GM06990 (cell line): ENCODE measurements at regions not wholly inside any gene's neighbourhood (a gene's known extent, or its start where the extent isn't known, plus 50 kb on each side); places are given as distances from the start of the nearest gene placed in this dataset.

Experiments
- DNase-seq: peaks from one replicate; pipeline ENCODE4 v3.0.0-alpha.2; 2011; ENCODE audit not compliant: insufficient read length; ENCODE audit errors: extremely low read depth
- H3K27me3 ChIP-seq: replicated peaks from 2 replicates; pipeline ENCODE4 v1.6.0; 2011; ENCODE audit warnings: low read length; ENCODE audit not compliant: control insufficient read depth, insufficient read depth
- H3K36me3 ChIP-seq: 2 replicates; pipeline ENCODE4 v1.5.1; 2011; ENCODE audit warnings: low read length; ENCODE audit not compliant: control insufficient read depth, insufficient read depth
- H3K4me3 ChIP-seq: replicated peaks from 2 replicates; pipeline ENCODE4 v1.5.1; 2011; ENCODE audit warnings: low read depth, mild to moderate bottlenecking, control low read depth, low read length
- TF ChIP-seq, protein P1 (sequence below): IDR thresholded peaks from 2 replicates; pipeline ENCODE4 v1.5.1; 2011; ENCODE audit warnings: low read length, control low read depth, mild to moderate bottlenecking, inconsistent platforms; ENCODE audit not compliant: insufficient read depth, poor library complexity, severe bottlenecking

DNA sequence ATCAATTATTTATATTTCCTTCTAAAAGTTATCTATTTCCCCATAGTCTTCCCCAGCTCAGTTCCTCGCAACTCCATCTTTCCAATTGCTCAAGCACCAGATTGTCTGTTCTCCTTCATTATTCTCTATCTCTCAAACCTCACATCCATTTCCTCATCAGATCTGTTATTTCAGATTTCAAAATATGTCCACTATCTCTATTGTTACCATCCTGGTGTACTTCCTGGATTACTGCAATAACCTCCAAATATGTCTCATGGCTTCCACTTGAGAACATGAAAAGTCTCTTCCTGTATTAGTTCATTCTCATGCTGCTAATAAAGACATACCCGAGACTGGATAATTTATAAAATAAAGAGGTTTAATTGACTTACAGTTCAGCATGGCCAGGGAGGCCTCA, 641.7 kb upstream of the ZEB2 start:
- TF ChIP-seq, protein P1, sequence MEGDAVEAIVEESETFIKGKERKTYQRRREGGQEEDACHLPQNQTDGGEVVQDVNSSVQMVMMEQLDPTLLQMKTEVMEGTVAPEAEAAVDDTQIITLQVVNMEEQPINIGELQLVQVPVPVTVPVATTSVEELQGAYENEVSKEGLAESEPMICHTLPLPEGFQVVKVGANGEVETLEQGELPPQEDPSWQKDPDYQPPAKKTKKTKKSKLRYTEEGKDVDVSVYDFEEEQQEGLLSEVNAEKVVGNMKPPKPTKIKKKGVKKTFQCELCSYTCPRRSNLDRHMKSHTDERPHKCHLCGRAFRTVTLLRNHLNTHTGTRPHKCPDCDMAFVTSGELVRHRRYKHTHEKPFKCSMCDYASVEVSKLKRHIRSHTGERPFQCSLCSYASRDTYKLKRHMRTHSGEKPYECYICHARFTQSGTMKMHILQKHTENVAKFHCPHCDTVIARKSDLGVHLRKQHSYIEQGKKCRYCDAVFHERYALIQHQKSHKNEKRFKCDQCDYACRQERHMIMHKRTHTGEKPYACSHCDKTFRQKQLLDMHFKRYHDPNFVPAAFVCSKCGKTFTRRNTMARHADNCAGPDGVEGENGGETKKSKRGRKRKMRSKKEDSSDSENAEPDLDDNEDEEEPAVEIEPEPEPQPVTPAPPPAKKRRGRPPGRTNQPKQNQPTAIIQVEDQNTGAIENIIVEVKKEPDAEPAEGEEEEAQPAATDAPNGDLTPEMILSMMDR = no peak
- Histone ChIP-seq H3K36me3 (no peaks in the 10 kb centered on the region), H3K4me3 (no peak overlapping the region), H3K27me3 (no peaks in the 10 kb centered on the region)
- DNase-seq = no peak

DNA sequence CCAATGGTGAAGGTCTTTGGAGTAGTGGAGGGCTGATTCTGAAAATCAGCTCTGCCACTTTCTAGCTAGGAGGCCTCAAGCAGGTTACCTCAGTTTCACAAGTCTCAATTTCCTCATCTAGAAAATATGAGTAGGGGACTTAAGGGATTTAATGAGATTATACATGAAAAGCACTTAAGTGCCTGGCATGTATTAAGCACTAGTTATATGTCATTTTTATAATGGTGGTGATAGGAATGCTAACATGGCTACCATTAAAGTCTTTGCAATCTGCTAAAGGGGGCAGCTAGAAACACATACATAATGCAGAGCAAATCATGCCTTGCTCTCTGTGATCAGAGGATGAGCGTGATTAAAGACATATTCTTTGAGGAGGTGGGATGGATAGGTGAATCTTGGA, 640.9 kb upstream of the ZEB2 start:
- TF ChIP-seq, protein P1 = no peak
- Histone ChIP-seq H3K4me3 (no peak overlapping the region), H3K36me3 (no peaks in the 10 kb centered on the region), H3K27me3 (no peaks in the 10 kb centered on the region)
- no peak for DNase-seq

DNA sequence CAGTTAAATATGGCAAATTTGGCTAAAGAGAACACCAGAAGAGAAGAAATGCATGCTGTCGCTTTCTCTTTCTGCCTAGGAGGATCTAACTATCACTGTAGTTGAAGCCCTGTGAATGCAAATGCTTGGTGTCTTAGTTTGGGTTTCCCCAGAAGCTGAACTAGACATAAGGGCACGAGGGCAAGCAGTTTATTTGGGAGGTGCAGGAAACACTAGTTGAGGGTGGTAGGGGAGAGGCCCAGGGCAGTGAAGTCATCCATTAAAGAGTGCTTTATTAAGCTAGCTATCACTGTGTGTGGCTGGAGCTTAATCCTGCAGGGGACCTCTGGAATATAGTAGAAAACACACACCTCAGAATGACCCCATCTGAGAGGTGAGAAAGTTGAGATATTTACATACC, 639.8 kb upstream of the ZEB2 start:
- Histone ChIP-seq H3K4me3 (no peak overlapping the region), H3K36me3 (no peaks in the 10 kb centered on the region), H3K27me3 (no peaks in the 10 kb centered on the region)
- TF ChIP-seq, protein P1 = no peak
- no peak for DNase-seq

DNA sequence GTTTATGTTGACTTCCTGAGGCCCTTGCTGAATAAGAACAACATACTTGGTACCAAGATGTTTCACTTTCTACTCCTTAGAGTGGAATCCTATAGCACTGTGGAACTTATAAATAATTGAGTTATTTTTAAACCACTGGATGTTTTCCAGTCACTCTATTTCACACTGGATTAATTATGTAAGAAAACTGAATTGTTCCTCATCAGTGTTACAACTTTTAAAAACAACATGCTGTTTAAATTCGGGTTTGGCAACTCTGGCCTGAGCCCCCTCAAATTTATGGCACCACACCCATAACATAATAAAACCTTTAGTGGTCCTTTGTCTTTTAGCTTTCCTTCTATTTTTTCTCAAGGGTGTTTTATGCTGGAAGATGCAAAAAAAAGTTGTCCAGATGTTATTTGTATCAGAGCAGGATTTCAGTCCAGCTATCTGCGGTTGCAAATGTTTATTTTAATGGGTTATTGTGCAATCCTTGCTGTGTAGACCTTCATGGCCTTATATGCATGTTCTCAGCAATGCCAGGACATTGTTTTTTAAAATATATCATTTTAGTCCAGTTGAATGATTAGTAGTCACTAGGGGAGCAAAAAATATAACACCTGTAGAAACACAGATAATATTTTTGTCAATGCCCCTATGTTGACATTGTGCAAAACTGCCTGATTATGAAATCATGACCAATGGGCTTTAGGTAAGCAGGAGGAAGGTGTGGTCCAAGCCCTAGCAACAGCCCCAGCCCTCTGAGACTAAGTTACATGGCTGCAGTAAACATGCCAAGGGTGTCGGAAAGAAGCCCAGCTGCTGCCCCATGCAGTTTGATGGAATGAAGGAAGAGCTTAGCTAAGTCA, 638.0 kb upstream of the ZEB2 start:
- H3K36me3 ChIP-seq = no peaks in the 10 kb centered on the region
- TF ChIP-seq, protein P1 = no peak
- H3K27me3 ChIP-seq = no peaks in the 10 kb centered on the region
- H3K4me3 ChIP-seq = no peak overlapping the region
- no peak for DNase-seq

DNA sequence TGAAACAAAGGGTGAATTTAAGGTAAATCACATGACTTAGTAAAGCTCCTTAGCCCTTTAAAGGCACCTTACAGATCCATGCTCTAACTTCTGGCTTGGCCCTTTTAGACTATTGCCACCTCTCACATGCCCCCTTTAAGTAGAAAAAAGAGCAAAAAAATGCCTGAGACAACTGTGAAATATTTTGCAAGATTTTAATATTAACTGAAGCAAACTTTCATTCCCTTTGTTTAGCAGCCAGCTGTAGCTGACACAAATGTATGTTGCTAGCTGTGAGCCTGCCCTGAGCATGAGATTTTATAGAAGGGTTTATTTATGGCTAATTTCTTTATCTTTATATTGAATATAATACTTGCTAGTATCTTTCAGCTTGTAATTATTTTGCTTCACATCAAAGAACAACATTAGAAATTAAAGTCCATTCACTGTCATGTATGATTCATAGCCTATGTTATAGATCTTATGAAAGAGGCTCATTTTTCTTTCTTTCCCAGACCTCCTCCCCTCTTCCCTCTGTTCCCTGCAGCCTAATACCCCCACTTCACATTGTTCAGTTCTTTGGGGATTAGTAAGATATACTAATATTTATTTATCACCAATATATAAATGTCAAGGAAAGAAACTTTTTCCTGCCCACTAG, 637.2 kb upstream of the ZEB2 start:
- TF ChIP-seq, protein P1 = no peak
- Histone ChIP-seq H3K4me3 (no peak overlapping the region), H3K36me3 (no peaks in the 10 kb centered on the region), H3K27me3 (no peaks in the 10 kb centered on the region)
- no peak for DNase-seq
